Left lobe of liver (tissue), 2 donors: ENCODE measurements at regions not wholly inside any gene's neighbourhood (a gene's known extent, or its start where the extent isn't known, plus 50 kb on each side); places are given as distances from the start of the nearest gene placed in this dataset.
A peak's percentile ranks its signal among the peaks of the same experiment; 100 is the strongest.

Experiments used
- ATAC-seq: fragments of 200-7000 bp; cut with Tn5 transposase; one replicate; pipeline ENCODE4 v1.9.1; 2020; ENCODE audit warnings: mild to moderate bottlenecking, moderate library complexity
- DNase-seq: peaks from one replicate; pipeline ENCODE4 v3.0.0-alpha.2; 2020; ENCODE audit warnings: low spot score
- donor health status: DM: no; HTN: no; CAD: no; lungs with moderate emphysema.
- donor health status: DM: no; HTN: yes; CAD: no.

DNA sequence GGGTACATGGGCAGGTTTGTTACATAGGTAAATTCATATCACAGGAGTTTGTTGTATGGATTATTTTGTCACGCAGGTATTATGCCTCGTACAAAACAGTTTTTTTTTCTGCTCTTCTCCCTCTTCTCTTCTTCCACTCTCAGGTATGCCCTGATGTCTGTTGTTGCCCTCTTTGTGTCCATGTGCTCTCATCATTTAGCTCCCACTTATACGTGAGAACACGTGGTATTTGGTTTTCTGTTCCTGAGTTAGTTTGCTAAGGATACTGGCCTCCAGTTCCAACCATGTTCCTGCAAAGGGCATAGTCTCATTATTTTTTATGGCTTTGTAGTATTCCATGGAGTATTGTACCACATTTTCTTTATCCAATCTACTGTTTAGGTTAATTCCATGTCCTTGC is 65.7 kb downstream of the UNC5CL start:
- no peak for ATAC-seq
- no peak for DNase-seq

DNA sequence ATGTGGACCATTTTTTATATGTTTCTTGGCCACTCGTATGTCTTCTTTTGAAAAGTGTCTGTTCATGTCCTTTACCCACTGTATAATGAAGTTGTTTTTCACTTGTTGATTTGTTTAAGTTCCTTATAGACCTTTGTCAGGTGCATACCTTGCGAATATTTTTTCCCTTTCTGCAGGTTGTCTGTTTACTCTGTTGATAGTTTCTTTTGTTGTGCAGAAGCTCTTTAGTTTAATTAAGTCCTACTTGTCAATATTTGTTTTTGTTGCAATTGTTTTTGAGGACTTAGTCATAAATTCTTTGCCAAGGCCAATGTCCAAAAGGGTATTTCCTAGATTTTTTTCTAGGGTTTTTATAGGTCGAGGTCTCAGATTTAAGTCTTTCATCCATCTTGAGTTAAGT is 66.2 kb downstream of the UNC5CL start:
- DNase-seq, result no peak
- ATAC-seq, result no peak

DNA sequence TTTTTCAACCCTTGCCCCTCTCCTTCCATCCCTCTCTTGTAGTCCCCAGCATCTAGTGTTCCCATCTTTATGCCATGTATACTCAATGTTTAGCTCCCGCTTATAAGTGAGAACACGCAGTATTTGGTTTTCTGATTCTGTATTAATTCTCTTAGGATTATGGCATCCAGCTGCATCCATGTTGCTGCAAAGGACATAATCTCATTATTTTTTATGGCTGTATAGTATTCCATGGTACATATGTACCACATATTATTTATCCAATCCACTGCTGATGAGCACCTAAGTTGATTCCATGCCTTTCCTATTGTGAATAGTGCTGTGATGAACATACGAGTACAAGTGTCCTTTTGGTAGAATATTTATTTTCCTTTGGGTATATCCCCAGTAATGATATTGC is 66.8 kb downstream of the UNC5CL start:
- DNase-seq (no peak), ATAC-seq (no peak)

- ATAC-seq, result no peak
Observed at GRCh38 chr6:40968620-40969164, 70.3 kb downstream of the UNC5CL start.

DNA sequence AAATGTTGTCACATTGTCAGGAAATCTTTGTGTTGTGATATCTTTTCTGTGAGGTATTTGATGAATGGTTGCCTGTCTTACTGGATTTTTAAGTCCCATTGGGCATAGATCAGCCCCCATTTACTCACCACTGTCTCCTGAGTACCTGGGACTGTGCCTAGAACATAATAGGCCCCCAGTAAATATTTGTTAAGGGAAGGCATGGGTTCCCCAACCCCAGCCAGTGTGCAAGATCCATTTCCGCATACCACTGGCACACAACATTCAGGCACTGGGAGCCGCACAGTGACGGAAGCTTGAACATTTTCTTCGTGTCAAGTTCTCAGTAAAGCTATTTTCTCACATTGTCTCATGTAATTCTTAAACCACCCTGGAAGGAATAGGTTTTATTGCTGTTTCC is 72.2 kb downstream of the UNC5CL start:
- no peak for ATAC-seq

More at GRCh38 chr6:40968620-40969164, 70.3 kb downstream of the UNC5CL start:
- DNase-seq, result no peak

GRCh38 chr6:40965046-40965445 is 74.0 kb downstream of the UNC5CL start:
- no peak for ATAC-seq
- no peak for DNase-seq

More for the DNA sequence above, 72.2 kb downstream of the UNC5CL start:
- DNase-seq, result no peak

DNA sequence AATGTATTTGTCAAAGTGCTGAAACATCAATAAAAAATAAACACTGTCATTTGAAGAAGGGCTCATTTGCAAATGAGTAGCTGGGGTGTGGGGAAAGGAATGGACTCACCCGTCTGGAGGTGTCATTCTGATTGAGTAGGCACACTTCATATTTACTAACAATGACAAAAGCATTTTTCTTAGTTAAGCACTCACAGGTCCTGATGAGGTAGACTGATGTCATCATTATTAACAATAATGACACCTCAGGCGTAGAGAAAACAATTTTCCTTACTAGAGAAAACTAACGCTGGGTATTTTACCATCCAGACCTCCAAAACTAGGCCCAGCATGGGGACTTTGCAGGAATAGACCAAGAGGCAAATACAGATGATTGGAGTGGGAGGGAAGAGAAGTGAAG is 76.0 kb downstream of the UNC5CL start:
- ATAC-seq (no peak), DNase-seq (no peak)

DNA sequence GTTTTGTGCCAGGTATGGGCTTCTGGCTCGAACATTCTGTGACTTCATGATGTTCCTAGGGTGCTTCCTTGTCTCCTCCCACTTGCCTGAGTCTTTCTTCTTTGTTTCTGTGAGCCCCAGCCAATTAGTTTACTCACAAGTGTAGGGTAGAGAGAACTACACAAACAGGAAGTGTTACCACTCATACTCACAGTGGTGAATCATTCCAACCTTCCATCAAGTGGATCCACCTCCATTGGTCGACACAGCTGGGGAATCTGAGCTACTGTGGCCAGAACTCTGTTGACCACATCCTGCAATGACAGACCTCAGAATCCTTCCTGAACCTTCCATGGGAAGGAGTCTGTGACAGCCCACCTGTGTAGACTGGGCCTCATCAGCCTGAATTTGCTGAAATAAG is 76.8 kb downstream of the UNC5CL start:
- no peak for DNase-seq
- ATAC-seq, result no peak

DNA sequence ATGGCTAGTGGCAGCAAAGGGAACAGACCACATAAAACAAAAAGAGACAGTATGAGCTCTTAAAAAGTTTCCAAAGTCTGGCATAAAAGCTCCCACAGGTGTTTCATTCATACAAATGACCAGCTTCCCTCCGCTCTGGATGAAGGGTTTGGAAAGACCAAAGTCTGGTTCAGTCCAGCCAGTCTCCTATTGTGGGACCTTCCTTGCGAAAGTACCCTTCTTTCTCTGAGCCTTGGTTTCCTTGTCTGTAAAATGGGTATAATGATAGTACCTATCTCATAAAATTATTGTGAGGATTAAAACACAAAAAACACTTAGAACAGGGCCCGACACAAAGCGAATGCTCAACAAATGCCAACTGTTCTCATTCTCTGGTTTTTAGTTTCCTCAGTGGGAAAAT is 77.2 kb downstream of the UNC5CL start:
- ATAC-seq (no peak), DNase-seq (no peak)

DNA sequence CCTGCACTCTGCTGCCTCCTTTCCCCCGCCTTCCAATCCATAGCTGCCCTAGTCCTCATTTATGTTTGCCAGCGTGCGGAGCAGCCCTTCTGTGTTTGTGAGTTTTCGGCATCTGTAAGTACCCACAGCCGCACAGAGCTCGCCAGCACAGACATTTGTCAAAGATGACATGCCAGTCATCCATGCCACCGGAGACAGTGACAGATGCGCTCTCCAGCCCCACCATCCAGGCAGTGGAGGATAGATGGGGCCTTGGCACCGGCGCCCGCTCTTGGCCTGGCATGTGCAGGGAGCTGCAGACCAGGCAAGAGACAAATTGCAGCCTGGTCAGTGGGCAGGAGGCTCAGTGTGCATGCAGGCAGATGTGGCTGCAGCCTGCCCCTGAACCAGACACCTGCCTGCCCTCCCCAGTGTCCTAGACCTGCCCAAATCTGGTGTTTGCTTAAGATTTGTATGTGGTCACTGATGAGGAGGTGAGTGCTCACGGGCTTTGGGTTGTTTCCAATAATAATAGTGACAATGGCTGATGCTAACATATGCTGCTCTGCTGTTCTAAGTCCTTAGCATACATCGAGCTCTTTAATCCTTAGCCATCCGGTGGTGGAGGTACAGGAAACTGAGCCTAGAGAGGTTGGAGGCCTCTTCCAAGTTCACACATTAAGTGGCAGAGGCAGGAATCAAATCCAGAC is 78.1 kb downstream of the UNC5CL start:
- ATAC-seq (no peak), DNase-seq (no peak)

- ATAC-seq (no peak), DNase-seq (no peak)
Observed at GRCh38 chr6:40959781-40960327, 79.2 kb downstream of the UNC5CL start.

DNA sequence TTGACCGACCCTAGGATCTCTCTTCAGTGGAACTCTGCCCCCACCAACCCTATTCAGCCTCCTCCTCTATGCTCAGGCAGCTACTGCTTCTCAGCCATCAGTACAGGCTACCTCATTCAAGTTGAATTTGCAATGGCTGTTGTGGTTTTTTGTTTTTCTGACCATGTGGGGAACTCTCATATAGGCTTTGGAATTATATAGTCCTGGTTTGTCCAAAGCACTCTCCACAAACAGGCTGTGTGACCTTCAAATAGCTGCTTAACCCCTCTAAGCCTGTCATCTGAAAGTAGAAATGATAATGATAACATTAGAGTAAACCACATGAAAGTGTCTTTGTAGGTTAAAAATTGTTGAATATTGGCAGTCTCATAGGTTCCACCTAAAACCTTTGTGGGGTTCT is 80.3 kb downstream of the UNC5CL start:
- DNase-seq, result no peak
- ATAC-seq, result no peak

- peak; percentile 82 for ATAC-seq
- DNase-seq, result no peak
Observed at GRCh38 chr6:40957616-40958492, 81.2 kb downstream of the UNC5CL start.

DNA sequence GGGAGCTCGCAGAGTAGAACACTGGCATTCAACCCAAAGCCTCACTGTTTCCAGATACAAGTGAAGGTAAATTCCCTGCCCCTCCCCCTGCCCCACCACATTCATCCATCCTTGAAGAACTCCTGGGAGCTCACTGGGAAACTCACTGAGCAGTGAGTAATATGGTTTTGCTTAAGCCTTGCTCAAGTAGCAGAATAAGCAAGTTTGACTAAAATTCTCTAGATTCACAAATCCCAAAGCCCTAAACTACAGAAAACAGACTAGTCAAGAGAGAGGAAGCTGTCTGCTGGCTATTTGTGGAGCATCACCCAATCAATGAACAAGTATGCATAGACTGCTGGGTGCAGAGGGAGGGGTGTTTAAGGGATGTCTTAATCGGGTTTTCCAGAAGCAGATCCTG is 82.1 kb downstream of the UNC5CL start:
- no peak for DNase-seq
- ATAC-seq, result no peak

- no peak for DNase-seq
Observed at GRCh38 chr6:40955178-40955545, 83.9 kb downstream of the UNC5CL start.

GRCh38 chr6:40954446-40955177 is 84.4 kb downstream of the UNC5CL start:
- ATAC-seq (no peak), DNase-seq (no peak)

More at GRCh38 chr6:40955178-40955545, 83.9 kb downstream of the UNC5CL start:
- ATAC-seq, result no peak

DNA sequence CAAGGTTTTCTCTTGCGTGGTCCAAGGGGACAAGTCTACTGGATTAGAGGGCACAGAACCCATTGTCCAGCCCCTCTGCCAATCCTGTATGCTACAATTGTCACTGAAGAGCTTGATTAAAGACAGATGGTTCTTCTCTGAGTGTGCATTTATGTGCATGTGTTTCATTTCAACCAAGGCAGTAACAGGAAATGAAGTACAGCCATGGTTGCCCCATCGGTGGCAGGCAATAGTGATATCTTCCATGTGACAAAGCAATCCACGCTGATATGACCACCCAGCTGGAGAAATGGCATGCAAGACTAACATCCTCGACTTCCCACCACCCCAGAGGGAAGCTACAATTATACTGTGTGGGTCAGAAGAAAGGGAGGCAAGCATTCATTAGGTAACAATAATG is 85.5 kb downstream of the UNC5CL start:
- ATAC-seq (no peak), DNase-seq (no peak)

GRCh38 chr6:40950986-40951698 is 87.9 kb downstream of the UNC5CL start:
- DNase-seq, result no peak
- ATAC-seq, result no peak

DNA sequence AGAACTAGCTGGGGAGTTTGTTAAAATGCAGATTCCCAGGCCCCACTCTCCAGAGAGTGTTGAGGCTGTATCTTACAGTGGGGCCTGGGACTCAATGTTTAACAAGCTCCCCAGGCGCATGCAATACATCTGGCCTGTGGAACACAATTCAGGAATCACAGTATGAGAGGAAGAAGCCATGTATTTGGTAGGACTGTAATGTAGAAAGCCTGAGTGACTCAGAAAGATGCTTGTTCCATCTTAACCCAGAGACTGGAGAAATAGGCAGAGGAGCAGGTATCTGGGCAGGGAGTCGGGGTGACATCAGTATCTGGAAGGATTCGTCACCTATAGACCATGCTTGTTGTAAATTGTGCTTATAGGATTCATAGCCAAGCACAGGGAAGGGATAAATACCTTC is 90.5 kb downstream of the UNC5CL start:
- DNase-seq, result no peak
- ATAC-seq, result no peak

- ATAC-seq (no peak), DNase-seq (no peak)
Observed at GRCh38 chr6:40947876-40948526, 91.0 kb downstream of the UNC5CL start.
